Neutrophil (primary cell): ENCODE measurements at regions not wholly inside any gene's neighbourhood (a gene's known extent, or its start where the extent isn't known, plus 50 kb on each side); places are given as distances from the start of the nearest gene placed in this dataset.
"Not testable (repeated sequence)": the region's sequence is repeated elsewhere in the genome, so short reads cannot be mapped to it uniquely, and the experiment has no call there.

Experiments used
- H3K27ac ChIP-seq: fragments of 200-600 bp; sonication (generic); 2 replicates; pipeline ENCODE4 v1.5.1; 2016; ENCODE audit warnings: mild to moderate bottlenecking, moderate library complexity
- H3K27me3 ChIP-seq: fragments of 200-600 bp; sonication (generic); 2 replicates; pipeline ENCODE4 v1.6.0; 2016; ENCODE audit warnings: mild to moderate bottlenecking
- H3K36me3 ChIP-seq: fragments of 200-600 bp; sonication (generic); 2 replicates; pipeline ENCODE4 v1.5.1; 2017
- H3K4me1 ChIP-seq, 2 experiments: fragments of 200-600 bp in 1 of 2; sonication (generic) in 1 of 2; 1 replicate in 1 of 2; 2 replicates in 1 of 2; pipeline versions ENCODE4 v1.5.1 to v1.6.1; 2013 to 2016; ENCODE audit warnings: low read depth in 1 of 2, low read length in 1 of 2, mild to moderate bottlenecking in 1 of 2, moderate library complexity in 1 of 2; ENCODE audit not compliant: control insufficient read depth in 1 of 2, insufficient read depth in 1 of 2
- H3K4me3 ChIP-seq, 2 experiments: fragments of 200-600 bp in 1 of 2; sonication (generic) in 1 of 2; 1 replicate in 1 of 2; 2 replicates in 1 of 2; pipeline ENCODE4 v1.5.1; 2013 to 2016; ENCODE audit warnings: low read depth in 1 of 2, low read length in 1 of 2, mild to moderate bottlenecking in 1 of 2, moderate library complexity in 1 of 2
- H3K9me3 ChIP-seq: fragments of 200-600 bp; sonication (generic); 2 replicates; pipeline ENCODE4 v1.5.1; 2016
- TF ChIP-seq, protein P1 (sequence below): fragments of 200-600 bp; sonication (generic); IDR thresholded peaks from 2 replicates; pipeline ENCODE4 v1.5.1; 2016; ENCODE audit warnings: antibody characterized with exemption

DNA sequence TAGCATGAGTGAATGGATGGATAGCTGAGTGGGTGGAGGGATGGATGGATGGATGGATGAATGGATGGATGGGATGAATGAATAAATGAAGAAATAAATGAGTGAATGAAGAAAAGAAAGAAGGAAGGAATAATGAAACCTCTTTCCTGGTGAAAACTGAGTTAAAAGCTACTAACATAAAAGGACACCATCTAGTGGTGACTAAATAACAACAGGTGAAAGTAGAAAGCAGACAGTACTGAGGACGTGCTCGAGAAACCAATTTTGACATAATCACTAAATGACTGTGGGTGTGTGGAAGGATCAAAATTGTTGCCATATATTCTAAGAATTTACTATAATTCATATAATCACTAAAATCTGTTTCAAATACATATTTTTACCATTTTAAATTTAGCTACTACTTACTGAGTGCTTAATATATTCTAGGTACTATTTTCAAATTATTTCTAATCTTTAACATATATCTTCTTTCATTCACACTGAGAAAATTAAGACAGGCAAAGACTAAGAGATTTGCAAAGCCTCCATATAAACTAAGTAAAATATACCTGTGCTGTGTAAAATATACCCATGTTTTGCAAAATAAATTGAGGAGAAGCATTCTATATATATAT, 522.9 kb downstream of the LRRIQ3 start:
- H3K27ac ChIP-seq, result no peak overlapping the region
- no peak overlapping the region for H3K4me3 ChIP-seq
- no peaks in the 10 kb centered on the region for H3K36me3 ChIP-seq
- H3K9me3 ChIP-seq, result no peaks in the 10 kb centered on the region
- H3K27me3 ChIP-seq, result no peaks in the 10 kb centered on the region
- TF ChIP-seq, protein P1, sequence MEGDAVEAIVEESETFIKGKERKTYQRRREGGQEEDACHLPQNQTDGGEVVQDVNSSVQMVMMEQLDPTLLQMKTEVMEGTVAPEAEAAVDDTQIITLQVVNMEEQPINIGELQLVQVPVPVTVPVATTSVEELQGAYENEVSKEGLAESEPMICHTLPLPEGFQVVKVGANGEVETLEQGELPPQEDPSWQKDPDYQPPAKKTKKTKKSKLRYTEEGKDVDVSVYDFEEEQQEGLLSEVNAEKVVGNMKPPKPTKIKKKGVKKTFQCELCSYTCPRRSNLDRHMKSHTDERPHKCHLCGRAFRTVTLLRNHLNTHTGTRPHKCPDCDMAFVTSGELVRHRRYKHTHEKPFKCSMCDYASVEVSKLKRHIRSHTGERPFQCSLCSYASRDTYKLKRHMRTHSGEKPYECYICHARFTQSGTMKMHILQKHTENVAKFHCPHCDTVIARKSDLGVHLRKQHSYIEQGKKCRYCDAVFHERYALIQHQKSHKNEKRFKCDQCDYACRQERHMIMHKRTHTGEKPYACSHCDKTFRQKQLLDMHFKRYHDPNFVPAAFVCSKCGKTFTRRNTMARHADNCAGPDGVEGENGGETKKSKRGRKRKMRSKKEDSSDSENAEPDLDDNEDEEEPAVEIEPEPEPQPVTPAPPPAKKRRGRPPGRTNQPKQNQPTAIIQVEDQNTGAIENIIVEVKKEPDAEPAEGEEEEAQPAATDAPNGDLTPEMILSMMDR, result no peak
- H3K4me1 ChIP-seq, result no peaks in the 10 kb centered on the region

DNA sequence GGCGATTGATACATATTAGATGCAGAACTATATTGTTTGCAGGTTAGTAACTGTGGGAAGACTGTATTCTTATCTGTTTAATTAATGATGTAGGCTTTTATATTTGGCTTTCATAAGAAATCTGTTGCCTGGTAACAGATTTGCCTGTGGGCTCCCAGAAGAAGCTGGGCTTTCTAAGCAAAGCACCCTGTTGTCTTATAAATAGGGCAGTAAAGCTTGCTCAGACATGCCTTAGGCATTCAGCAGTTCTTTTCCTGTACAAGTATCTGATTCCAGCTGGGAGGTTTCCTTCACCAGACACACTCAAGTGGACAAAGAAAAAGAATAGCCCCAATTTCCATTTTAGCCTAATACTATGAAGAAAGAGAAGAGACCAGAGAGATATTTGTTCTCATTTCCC, 524.0 kb downstream of the LRRIQ3 start:
- H3K27me3 ChIP-seq, result no peaks in the 10 kb centered on the region
- TF ChIP-seq, protein P1, result no peak
- H3K36me3 ChIP-seq, result no peaks in the 10 kb centered on the region
- no peak overlapping the region for H3K27ac ChIP-seq
- no peaks in the 10 kb centered on the region for H3K4me1 ChIP-seq
- no peak overlapping the region for H3K4me3 ChIP-seq
- no peaks in the 10 kb centered on the region for H3K9me3 ChIP-seq

DNA sequence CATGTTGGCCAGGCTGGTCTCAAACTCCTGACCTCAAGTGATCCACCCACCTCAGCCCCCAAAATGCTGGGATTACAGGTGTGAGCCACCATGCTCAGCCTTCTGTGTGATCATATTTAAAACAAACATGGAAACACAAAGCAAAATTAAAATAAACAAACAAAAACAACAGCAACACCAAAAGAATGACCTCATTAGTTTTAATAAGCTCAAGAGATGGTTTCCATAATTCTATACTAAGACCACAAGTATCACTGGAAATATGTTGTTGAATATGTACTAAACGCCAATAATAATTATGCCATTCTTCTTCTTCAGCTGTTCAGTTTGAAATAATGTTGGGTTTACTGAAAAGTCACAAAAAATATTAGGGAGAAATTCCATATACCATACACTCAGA, 526.4 kb downstream of the LRRIQ3 start:
- Histone ChIP-seq H3K27me3 (no peaks in the 10 kb centered on the region), H3K27ac (no peak overlapping the region), H3K4me3 (no peak overlapping the region), H3K4me1 (no peaks in the 10 kb centered on the region), H3K36me3 (no peaks in the 10 kb centered on the region), H3K9me3 (no peaks in the 10 kb centered on the region)
- TF ChIP-seq, protein P1, result no peak

DNA sequence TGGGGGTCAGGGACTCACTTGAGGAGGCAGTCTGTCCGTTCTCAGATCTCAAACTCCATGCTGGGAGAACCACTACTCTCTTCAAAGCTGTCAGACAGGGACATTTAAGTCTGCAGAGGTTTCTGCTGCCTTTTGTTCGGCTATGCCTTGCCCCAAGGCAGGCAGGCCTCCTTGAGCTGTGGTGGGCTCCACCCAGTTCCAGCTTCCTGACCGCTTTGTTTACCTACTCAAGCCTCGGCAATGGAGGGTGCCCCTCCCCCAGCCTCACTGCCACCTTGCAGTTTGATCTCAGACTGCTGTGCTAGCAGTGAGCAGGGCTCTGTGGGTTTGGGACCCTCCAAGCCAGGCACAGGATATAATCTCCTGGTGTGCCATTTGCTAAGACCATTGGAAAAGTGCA, 530.0 kb downstream of the LRRIQ3 start:
- not testable (repeated sequence) for H3K4me1 ChIP-seq, H3K27ac ChIP-seq, H3K4me3 ChIP-seq, H3K27me3 ChIP-seq, H3K9me3 ChIP-seq, H3K36me3 ChIP-seq

DNA sequence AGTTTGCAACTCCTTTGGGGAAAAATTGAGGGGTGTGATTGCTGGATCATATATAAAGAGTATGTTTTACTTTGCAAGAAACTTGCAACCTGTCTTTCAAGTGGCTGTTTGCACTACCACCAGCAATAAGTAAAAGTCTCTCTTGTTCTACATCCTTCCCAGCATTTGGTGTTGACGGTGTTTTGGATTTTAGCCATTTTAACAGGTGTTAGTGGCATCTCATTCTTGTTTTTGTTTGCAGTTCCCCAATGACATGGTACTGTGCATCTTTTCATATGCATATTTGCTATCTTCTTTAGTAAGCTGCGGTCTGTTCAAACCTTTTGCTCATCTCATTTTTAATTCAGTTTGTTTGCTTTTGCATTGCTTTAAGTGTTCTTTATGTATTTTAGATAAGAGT, 535.5 kb downstream of the LRRIQ3 start:
- no peaks in the 10 kb centered on the region for H3K4me1 ChIP-seq
- H3K9me3 ChIP-seq, result no peaks in the 10 kb centered on the region
- H3K27ac ChIP-seq, result no peak overlapping the region
- H3K4me3 ChIP-seq, result no peak overlapping the region
- no peaks in the 10 kb centered on the region for H3K36me3 ChIP-seq
- TF ChIP-seq, protein P1, result no peak
- H3K27me3 ChIP-seq, result no peaks in the 10 kb centered on the region

DNA sequence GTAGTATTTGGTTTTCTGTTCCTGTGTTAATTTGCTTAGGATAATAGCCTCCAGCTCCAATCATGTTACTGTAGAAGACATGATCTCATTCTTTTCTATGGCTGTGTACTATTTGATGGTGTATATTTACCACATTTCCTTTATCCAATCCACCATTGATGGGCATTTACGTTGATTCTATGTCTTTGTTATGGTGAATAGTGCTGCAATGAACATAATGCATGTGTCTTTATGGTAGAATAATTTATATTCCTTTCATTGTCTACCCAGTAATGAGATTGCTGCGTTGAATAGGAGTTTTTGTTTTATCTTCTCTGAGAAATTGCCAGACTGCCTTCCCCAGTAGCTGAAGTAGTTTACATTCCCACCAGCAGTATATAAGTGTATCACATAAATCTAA, 538.8 kb downstream of the LRRIQ3 start:
- H3K4me3 ChIP-seq, result no peak overlapping the region
- H3K4me1 ChIP-seq, result no peaks in the 10 kb centered on the region
- H3K36me3 ChIP-seq, result no peaks in the 10 kb centered on the region
- H3K9me3 ChIP-seq, result no peaks in the 10 kb centered on the region
- H3K27ac ChIP-seq, result no peak overlapping the region
- TF ChIP-seq, protein P1, result no peak
- no peaks in the 10 kb centered on the region for H3K27me3 ChIP-seq
